ENCODE measurements at regions not wholly inside any gene's neighbourhood (a gene's known extent, or its start where the extent isn't known, plus 50 kb on each side); places are given as distances from the start of the nearest gene placed in this dataset.

DNA sequence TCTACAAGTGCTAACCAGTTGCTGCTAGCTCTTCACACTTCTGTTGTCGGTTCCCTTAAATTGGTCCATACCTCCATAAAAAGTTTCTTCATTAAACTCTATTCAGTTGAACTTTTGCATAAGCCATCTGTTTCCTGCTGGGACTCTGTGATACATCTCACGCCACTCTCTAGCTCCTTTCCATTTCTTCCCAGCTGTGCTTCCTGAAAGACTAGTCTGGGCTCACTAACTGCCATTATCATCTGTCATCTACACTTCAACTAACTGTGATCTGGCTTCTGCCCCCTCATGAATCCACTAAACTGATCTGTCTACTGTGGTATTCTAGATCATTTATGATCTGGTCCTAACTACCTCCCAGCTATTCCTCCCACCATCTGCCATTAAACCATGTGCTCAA lies 78.3 kb downstream of the ELAPOR2 start:
- TF ChIP-seq TAF1 (IDR thresholded peaks at IDR 0.05; ENCODE audit: borderline replicate concordance, low read depth, low read length) = no peak
- TF ChIP-seq POLR2AphosphoS5 (IDR thresholded peaks at IDR 0.05; ENCODE audit: low read depth, low read length) = no peak
- TF ChIP-seq POLR2A (IDR thresholded peaks at IDR 0.05; ENCODE audit: low read depth, low read length) = no peak
- FAIRE-seq (no peak), DNase-seq (ENCODE audit: insufficient read length) (no peak)

DNA sequence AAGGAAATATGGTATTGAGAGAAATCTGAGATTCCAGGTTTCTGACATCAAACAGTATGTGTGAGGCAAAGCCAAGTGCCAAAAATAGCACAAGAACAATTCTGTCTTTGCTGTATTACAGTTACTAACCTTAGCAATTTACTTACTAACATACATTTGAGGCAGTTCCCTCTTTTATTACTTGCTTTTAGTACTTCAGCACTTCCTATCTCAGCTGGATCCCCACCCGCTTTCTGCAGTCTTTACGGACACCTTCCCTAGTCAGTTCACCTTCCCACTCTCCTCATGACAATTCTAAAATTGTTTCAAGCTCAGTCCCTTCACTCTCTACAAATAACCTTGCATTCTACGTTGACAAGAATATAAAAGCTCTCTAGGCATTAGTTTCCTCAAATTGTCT lies 79.2 kb downstream of the ELAPOR2 start:
- TF ChIP-seq TAF1 (IDR thresholded peaks at IDR 0.05; ENCODE audit: borderline replicate concordance, low read depth, low read length) = no peak
- TF ChIP-seq POLR2AphosphoS5 (IDR thresholded peaks at IDR 0.05; ENCODE audit: low read depth, low read length) = no peak
- TF ChIP-seq POLR2A (IDR thresholded peaks at IDR 0.05; ENCODE audit: low read depth, low read length) = no peak
- DNase-seq (ENCODE audit: insufficient read length) (no peak), FAIRE-seq (no peak)

DNA sequence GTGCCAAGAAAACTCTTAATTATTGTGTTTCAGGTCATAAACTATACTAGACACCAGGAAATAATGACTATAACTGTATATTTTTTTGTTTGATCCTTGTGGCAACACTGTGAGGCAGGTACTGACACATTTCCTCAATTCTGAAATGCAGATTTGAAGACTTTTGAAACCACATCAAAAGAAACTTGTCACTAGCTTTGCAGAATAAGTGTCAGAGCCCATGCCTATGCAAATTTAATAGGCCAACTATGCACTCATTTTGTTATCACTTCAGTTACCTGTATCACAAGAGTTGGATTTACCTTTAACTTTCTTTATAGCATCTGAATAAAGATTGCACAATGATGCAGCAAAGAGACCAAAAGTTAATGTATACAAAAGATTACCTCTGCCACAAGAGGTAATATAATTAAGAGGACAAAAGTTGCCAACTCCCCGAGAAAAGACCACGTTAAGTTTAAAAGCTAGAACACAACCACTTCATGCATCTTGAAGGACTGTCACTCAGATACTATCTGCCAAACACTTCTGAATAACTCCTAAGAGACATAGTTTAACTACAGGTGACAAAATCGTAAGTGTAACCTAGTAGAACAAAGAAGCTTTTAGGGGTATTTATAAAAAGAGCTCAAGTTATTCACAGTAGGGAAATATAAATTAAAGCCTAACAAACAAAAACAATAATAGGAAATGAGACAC lies 80.5 kb downstream of the ELAPOR2 start:
- FAIRE-seq (no peak), DNase-seq (ENCODE audit: insufficient read length) (no peak)
- TF ChIP-seq POLR2A (IDR thresholded peaks at IDR 0.05; ENCODE audit: low read depth, low read length) (no peak), POLR2AphosphoS5 (IDR thresholded peaks at IDR 0.05; ENCODE audit: low read depth, low read length) (no peak), TAF1 (IDR thresholded peaks at IDR 0.05; ENCODE audit: borderline replicate concordance, low read depth, low read length) (no peak)

DNA sequence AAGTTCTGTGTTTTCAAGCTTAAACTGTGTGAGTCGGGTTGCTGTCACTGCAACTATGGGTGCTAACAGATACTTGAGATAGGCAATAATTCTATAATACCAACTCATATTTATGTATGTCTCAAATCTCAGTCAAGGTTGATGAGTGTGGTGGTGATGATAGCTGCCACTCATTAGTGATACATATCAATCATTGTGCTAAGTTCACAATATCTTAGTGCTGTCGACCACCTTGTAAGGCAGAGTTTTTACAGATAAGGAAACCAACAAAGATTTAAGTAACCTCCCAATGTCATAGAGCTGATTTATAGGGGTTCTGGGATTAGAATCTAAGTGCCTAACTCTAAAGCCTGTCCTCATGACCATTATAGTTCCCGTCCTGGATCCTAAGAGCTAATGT lies 82.5 kb downstream of the ELAPOR2 start:
- TF ChIP-seq POLR2A (IDR thresholded peaks at IDR 0.05; ENCODE audit: low read depth, low read length) = no peak
- no peak for TF ChIP-seq POLR2AphosphoS5 (IDR thresholded peaks at IDR 0.05; ENCODE audit: low read depth, low read length)
- no peak for TF ChIP-seq TAF1 (IDR thresholded peaks at IDR 0.05; ENCODE audit: borderline replicate concordance, low read depth, low read length)
- FAIRE-seq (peak; percentile 9), DNase-seq (ENCODE audit: insufficient read length) (no peak)

DNA sequence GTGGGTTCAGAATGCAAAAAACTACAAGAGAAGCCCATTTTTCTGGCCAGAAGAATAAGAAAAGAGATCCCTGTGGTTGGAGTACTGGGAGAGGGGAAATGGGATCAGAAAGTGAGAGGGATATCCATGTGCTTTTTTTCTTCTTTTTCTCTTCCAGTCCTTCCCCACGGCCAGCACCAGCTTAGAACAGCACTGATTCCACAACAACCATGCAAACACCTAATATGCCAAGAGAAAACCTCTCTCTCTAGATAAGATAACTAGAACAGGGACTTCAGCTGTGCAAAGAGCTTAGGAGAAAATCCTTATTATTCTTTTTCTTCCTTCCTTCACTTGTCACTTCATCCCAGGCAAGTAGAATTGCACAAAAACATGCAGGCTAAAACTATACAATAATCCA lies 83.5 kb downstream of the ELAPOR2 start:
- no peak for DNase-seq (ENCODE audit: insufficient read length)
- FAIRE-seq = no peak
- TF ChIP-seq POLR2AphosphoS5 (IDR thresholded peaks at IDR 0.05; ENCODE audit: low read depth, low read length) (no peak), POLR2A (IDR thresholded peaks at IDR 0.05; ENCODE audit: low read depth, low read length) (no peak), TAF1 (IDR thresholded peaks at IDR 0.05; ENCODE audit: borderline replicate concordance, low read depth, low read length) (no peak)

DNA sequence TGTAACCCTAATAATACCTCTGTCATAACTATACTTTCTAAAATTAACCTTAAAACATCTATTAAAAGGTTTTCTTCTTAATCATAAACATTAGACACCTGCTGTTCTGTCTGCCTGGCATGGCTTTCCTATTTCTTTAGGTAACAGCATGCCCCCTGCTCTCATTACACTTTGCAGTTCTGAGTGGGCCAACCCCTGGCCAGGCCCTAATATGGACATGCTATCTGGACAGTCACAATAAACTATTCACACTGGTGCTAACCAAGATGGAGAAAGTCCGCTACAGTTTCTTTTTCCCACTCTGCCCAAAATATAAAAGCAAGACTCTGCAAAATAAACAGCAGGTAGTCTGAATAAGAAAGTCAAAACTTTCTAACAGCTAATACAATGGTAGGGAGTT lies 84.0 kb downstream of the ELAPOR2 start:
- DNase-seq (ENCODE audit: insufficient read length) (no peak), FAIRE-seq (no peak)
- TF ChIP-seq POLR2AphosphoS5 (IDR thresholded peaks at IDR 0.05; ENCODE audit: low read depth, low read length) (no peak), TAF1 (IDR thresholded peaks at IDR 0.05; ENCODE audit: borderline replicate concordance, low read depth, low read length) (no peak), POLR2A (IDR thresholded peaks at IDR 0.05; ENCODE audit: low read depth, low read length) (no peak)

DNA sequence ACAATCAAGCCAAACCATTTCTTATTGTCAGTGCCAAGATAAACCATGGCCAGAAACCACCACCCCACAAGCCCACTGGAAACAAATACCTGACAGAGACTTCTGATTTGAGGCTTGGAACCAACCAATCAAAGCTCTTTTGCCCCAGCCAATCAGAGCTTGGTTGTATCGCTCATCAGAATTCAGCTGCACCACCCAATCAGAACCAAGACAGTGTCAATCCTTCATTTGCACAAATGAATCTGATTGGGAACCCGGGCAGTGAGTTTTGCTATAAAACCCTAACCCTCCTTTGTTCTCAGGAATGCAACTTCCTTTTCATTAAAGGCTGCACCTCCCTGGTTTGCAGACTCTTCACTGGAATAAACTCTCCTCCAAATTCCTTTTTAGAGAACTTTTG lies 87.4 kb downstream of the ELAPOR2 start:
- no peak for DNase-seq (ENCODE audit: insufficient read length)
- TF ChIP-seq TAF1 (IDR thresholded peaks at IDR 0.05; ENCODE audit: borderline replicate concordance, low read depth, low read length) (no peak), POLR2AphosphoS5 (IDR thresholded peaks at IDR 0.05; ENCODE audit: low read depth, low read length) (no peak), POLR2A (IDR thresholded peaks at IDR 0.05; ENCODE audit: low read depth, low read length) (no peak)
- FAIRE-seq = no peak

DNA sequence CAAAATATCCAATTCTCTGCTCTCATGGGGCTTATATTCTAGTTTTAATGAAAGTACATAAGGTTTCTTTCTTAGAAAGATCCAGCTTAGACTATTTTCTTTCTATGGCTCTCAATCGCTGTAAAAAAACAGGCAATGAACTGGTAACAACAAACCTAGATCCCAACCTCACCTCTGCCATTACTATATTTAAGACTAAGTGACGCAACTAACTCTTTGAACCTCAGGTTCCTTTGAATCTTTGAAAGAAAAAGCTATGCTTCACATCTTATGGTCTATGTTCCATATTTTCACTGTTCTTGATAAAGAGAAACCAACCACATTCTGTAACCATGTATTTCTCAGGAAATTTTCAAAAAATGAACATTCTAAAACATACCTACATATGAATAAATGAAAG lies 88.5 kb downstream of the ELAPOR2 start:
- FAIRE-seq (no peak), DNase-seq (ENCODE audit: insufficient read length) (no peak)
- TF ChIP-seq POLR2AphosphoS5 (IDR thresholded peaks at IDR 0.05; ENCODE audit: low read depth, low read length) (no peak), TAF1 (IDR thresholded peaks at IDR 0.05; ENCODE audit: borderline replicate concordance, low read depth, low read length) (no peak), POLR2A (IDR thresholded peaks at IDR 0.05; ENCODE audit: low read depth, low read length) (no peak)

DNA sequence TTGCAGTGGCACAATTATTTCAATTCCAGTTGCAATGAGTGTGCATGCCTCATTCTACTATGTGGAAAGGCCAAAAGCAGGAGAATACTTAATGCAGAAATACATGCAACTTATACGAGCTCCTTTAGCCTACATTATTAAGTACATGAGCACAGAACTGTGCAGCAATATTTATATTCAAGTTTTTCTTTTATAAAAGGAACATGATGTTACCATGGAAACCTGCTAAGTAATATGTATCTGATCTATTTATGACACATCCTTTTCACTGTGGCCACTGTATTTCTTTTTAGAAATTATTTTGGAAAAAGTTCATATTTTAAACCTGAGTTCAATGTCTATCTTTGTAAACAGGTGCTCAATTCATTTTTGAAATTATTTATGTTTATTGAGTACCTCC lies 88.9 kb downstream of the ELAPOR2 start:
- FAIRE-seq (no peak), DNase-seq (ENCODE audit: insufficient read length) (no peak)
- TF ChIP-seq TAF1 (IDR thresholded peaks at IDR 0.05; ENCODE audit: borderline replicate concordance, low read depth, low read length) = no peak
- no peak for TF ChIP-seq POLR2A (IDR thresholded peaks at IDR 0.05; ENCODE audit: low read depth, low read length)
- TF ChIP-seq POLR2AphosphoS5 (IDR thresholded peaks at IDR 0.05; ENCODE audit: low read depth, low read length) = no peak

DNA sequence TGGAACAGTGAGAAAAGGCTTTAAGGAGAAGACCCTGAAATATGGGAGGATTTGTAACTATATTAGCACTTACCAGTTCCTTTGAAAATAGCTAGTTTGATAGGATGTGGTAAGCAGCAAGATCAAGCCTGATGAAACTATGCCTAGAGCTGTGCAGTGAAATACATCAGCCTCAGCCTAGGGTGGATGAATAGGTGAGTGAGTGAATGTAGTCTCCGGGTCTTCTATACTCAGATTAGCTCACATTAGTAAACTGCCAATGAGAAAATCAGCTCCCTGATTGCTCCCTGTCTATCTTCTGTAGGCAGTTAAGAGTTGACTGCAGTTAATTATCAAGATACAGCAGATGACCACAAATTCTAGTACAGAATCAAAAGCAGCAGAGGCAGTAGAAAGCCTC lies 89.6 kb downstream of the ELAPOR2 start:
- no peak for FAIRE-seq

DNA sequence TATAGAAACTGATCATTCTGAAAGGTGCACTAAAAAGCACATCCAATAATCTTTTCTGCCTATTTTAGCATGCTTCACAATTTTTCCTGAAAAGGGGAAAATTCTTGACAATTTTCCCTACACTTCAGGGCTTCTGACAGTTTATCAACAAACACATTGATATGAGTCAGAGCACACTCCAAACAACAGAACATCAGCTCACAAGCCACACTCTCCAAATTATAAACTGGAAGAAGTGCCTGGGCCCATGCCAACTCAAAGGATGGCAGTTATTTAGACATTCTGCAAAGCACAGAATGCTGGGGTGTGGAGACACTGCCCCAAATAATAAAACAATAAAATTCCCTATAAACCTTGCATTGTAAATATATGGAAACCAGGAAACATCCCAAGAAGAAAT lies 90.8 kb downstream of the ELAPOR2 start:
- FAIRE-seq = no peak
- no peak for TF ChIP-seq TAF1 (IDR thresholded peaks at IDR 0.05; ENCODE audit: borderline replicate concordance, low read depth, low read length)
- TF ChIP-seq POLR2AphosphoS5 (IDR thresholded peaks at IDR 0.05; ENCODE audit: low read depth, low read length) = no peak
- no peak for TF ChIP-seq POLR2A (IDR thresholded peaks at IDR 0.05; ENCODE audit: low read depth, low read length)
- no peak for DNase-seq (ENCODE audit: insufficient read length)

More for the DNA sequence above, 89.6 kb downstream of the ELAPOR2 start:
- TF ChIP-seq POLR2AphosphoS5 (IDR thresholded peaks at IDR 0.05; ENCODE audit: low read depth, low read length) (no peak), TAF1 (IDR thresholded peaks at IDR 0.05; ENCODE audit: borderline replicate concordance, low read depth, low read length) (no peak), POLR2A (IDR thresholded peaks at IDR 0.05; ENCODE audit: low read depth, low read length) (no peak)
- DNase-seq (ENCODE audit: insufficient read length) = no peak

DNA sequence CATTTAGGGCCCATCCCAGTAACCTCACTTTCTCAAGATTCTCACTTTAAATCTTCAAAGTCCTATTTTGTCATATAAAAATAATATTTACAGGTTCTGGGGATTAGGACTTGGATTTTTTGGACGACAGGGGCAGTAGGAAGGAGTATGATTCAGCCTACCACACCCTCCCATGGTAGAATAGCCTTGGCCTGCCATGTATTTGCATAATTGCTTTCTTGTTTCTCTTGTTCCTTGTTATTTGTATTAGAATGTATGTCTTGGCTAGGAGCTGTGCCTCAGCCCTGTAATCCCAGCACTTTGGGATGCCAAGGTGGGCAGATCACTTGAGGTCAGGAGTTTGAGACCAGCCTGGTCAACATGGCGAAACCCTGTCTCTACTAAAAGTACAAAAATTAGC lies 92.5 kb downstream of the ELAPOR2 start:
- TF ChIP-seq POLR2A (IDR thresholded peaks at IDR 0.05; ENCODE audit: low read depth, low read length) (no peak), TAF1 (IDR thresholded peaks at IDR 0.05; ENCODE audit: borderline replicate concordance, low read depth, low read length) (no peak), POLR2AphosphoS5 (IDR thresholded peaks at IDR 0.05; ENCODE audit: low read depth, low read length) (no peak)
- DNase-seq (ENCODE audit: insufficient read length) = no peak
- FAIRE-seq = no peak

All from GM12892 (cell line).